CD4-positive, CD25-positive, alpha-beta regulatory T cell (primary cell): ENCODE measurements at regions not wholly inside any gene's neighbourhood (a gene's known extent, or its start where the extent isn't known, plus 50 kb on each side); places are given as distances from the start of the nearest gene placed in this dataset.
"Not testable (repeated sequence)": the region's sequence is repeated elsewhere in the genome, so short reads cannot be mapped to it uniquely, and the experiment has no call there.

Source experiments
- ATAC-seq, 2 donors: fragments of 150-1000 bp; cut with Tn5 transposase; one replicate each; pipeline ENCODE4 v1.10.0; 2021; ENCODE audit warnings: low read depth in 2 of 2, moderate number of reproducible peaks in 2 of 2, moderate library complexity in 1 of 2
- DNase-seq, 3 donors: peaks; one replicate each; pipeline versions ENCODE4 v3.0.0 to v3.0.0-alpha.2; 2012 to 2022; ENCODE audit warnings: mixed read lengths in 1 of 3
- H3K27ac ChIP-seq: one replicate; pipeline ENCODE4 v1.7.0; 2013; ENCODE audit warnings: mild to moderate bottlenecking, low read length; ENCODE audit not compliant: insufficient read depth, poor library complexity, severe bottlenecking
- H3K27me3 ChIP-seq: one replicate; pipeline ENCODE4 v1.7.0; 2013; ENCODE audit warnings: low read length; ENCODE audit not compliant: control insufficient read depth, insufficient read depth
- H3K36me3 ChIP-seq: one replicate; pipeline ENCODE4 v1.7.0; 2013; ENCODE audit warnings: mild to moderate bottlenecking, low read length, moderate library complexity; ENCODE audit not compliant: control insufficient read depth, insufficient read depth
- H3K4me1 ChIP-seq: 2 replicates; pipeline ENCODE4 v1.7.0; 2013; ENCODE audit warnings: mild to moderate bottlenecking, low read length; ENCODE audit not compliant: insufficient read depth, control insufficient read depth, poor library complexity, severe bottlenecking
- H3K4me3 ChIP-seq: one replicate; pipeline ENCODE4 v1.7.0; 2013; ENCODE audit warnings: low read depth, mild to moderate bottlenecking, low read length, moderate library complexity
- H3K9me3 ChIP-seq, 2 experiments: 1 replicate in 1 of 2; 2 replicates in 1 of 2; pipeline ENCODE4 v1.7.0; 2013; ENCODE audit warnings: low read length in 2 of 2, mild to moderate bottlenecking in 1 of 2, moderate library complexity in 1 of 2; ENCODE audit not compliant: control insufficient read depth in 2 of 2
- H3K27ac Mint-ChIP-seq, 3 donors: one replicate each; pipeline ENCODE4 v1.8.0; 2020 to 2022; ENCODE audit warnings: mild to moderate bottlenecking in 3 of 3, mixed read lengths in 3 of 3, moderate library complexity in 2 of 3
- H3K27me3 Mint-ChIP-seq: one replicate; pipeline ENCODE4 v1.8.0; 2022; ENCODE audit warnings: mild to moderate bottlenecking, mixed read lengths
- H3K36me3 Mint-ChIP-seq: one replicate; pipeline ENCODE4 v1.8.0; 2020; ENCODE audit warnings: mixed read lengths
- H3K4me1 Mint-ChIP-seq, 4 donors: one replicate each; pipeline ENCODE4 v1.8.0; 2020 to 2022; ENCODE audit warnings: mixed read lengths in 4 of 4, mild to moderate bottlenecking in 1 of 4
- H3K4me3 Mint-ChIP-seq, 4 donors: one replicate each; pipeline ENCODE4 v1.8.0; 2020 to 2022; ENCODE audit warnings: mild to moderate bottlenecking in 4 of 4, mixed read lengths in 4 of 4, moderate library complexity in 3 of 4
- H3K9me3 Mint-ChIP-seq, 7 donors: one replicate each; pipeline ENCODE4 v1.8.0; 2020 to 2022; ENCODE audit warnings: mixed read lengths in 7 of 7, mild to moderate bottlenecking in 3 of 7, moderate library complexity in 2 of 7

DNA sequence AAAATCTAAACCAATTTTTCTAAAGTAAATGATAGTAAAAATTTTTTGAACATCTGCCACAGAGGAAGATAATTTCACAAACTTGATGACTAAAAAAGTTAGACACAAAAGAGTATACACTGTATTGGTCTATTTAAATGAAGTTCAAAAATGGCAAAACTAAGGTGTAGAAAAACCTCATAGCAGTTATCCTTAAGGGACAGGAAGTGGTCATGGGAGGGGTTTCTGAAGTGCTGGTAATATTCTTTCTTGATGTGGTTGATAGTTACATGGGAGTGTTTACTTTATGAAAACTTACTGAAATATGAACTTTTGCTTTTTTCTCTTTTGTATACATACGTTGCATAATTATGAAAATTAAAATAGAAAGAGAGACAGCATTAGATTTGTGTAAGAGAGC is 64.1 kb upstream of the POTED start:
- not testable (repeated sequence) for H3K4me3 ChIP-seq, H3K36me3 ChIP-seq, H3K9me3 ChIP-seq, H3K9me3 Mint-ChIP-seq, H3K36me3 Mint-ChIP-seq, H3K27me3 ChIP-seq, H3K27ac Mint-ChIP-seq, H3K27me3 Mint-ChIP-seq, H3K27ac ChIP-seq, H3K4me1 ChIP-seq
- H3K4me3 Mint-ChIP-seq, result peak overlapping the region in 1 of 4 donors; percentile 19
- peaks cover 0 to 14% (median under 1%) of the 10 kb centered on the region in 4 donors for H3K4me1 Mint-ChIP-seq
- DNase-seq (peak in 2 of 3 donors; percentile 16 to 18), ATAC-seq (peak; percentile 92 to 96)
